Activated naive CD4-positive, alpha-beta T cell treated with anti-CD3 and anti-CD28 coated beads for 36 hours (primary cell): ENCODE measurements at regions not wholly inside any gene's neighbourhood (a gene's known extent, or its start where the extent isn't known, plus 50 kb on each side); places are given as distances from the start of the nearest gene placed in this dataset.

Source experiments
- CTCF ChIA-PET: fragments of 350-600 bp; sonication (Branson Sonifier 250); formaldehyde crosslinking; loops from one replicate; lab custom pipeline; 2021; ENCODE audit warnings: antibody characterized with exemption; lab: Charles Lee
- DNase-seq: peaks from one replicate; pipeline ENCODE4 v3.0.0-alpha.2; 2020
- H3K27ac Mint-ChIP-seq: one replicate; pipeline ENCODE4 v1.8.0; 2021; ENCODE audit warnings: mild to moderate bottlenecking, mixed read lengths
- H3K27me3 Mint-ChIP-seq: one replicate; pipeline ENCODE4 v1.8.0; 2021; ENCODE audit warnings: low read depth, mixed read lengths
- H3K36me3 Mint-ChIP-seq: one replicate; pipeline ENCODE4 v1.8.0; 2021; ENCODE audit warnings: low read depth, mixed read lengths
- H3K4me1 Mint-ChIP-seq: one replicate; pipeline ENCODE4 v1.8.0; 2021; ENCODE audit warnings: low read depth, mixed read lengths
- H3K4me3 Mint-ChIP-seq: one replicate; pipeline ENCODE4 v1.8.0; 2021; ENCODE audit warnings: mild to moderate bottlenecking, moderate library complexity, mixed read lengths
- H3K9me3 Mint-ChIP-seq: one replicate; pipeline ENCODE4 v1.8.0; 2021; ENCODE audit warnings: mixed read lengths
- intact Hi-C: fragments of 100-400 bp; cut with micrococcal nuclease; formaldehyde crosslinking; loops from one replicate; pipeline ENCODE4 v1.15.1; 2023

DNA sequence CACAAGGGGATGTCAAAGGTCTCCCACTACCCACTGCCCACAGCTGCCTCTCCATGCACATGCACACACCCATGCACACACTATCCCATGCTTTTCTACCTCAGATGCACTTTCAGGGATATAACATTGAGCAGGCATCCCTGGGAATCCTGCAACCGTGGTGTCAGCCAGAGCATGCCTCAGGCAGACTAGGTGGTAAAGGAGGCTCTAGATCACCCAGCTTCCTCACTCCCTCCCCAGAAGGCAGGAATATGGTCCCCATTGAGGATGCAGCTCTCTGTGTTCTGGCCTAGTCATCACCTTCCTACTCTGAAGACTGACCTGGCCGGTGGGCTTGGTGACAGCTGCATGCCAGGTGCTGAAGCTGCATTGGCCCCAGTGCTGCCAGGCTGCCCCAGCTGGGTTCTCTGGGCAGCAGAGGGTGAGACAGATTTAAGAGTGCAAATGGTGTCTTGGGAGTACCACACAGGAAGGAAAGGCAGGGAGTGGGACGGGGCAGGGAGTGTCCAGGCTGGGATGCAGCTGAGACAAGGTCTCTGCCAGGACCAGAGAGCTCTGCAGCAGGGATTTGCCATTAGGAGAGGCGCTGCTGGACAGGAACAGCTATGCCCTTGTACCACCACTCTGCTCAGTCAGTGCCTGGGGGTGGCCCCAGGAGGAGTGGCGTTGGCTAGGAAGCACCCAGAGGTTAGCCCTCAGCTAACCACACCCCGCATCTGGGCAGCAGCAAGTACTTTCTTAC lies 53.4 kb upstream of the GDF10 start:
- intact Hi-C loops = no loop called here
- no peak overlapping the region for H3K4me3 Mint-ChIP-seq
- CTCF ChIA-PET = interaction anchor here (0.9 to 1.1 kb wide), 2 partner anchors 8 to 36 kb away, joined by 3 read pairs; no protein-coding TSS in a partner anchor
- H3K36me3 Mint-ChIP-seq = no peaks in the 10 kb centered on the region
- H3K27me3 Mint-ChIP-seq = no peaks in the 10 kb centered on the region
- no peaks in the 10 kb centered on the region for H3K9me3 Mint-ChIP-seq
- no peak for DNase-seq
- no peak overlapping the region for H3K27ac Mint-ChIP-seq
- H3K4me1 Mint-ChIP-seq = peaks cover 18% of the 10 kb centered on the region

- intact Hi-C loops = no loop called here
- Mint-ChIP-seq H3K27me3 (no peaks in the 10 kb centered on the region), H3K4me3 (no peak overlapping the region), H3K36me3 (no peaks in the 10 kb centered on the region), H3K9me3 (no peaks in the 10 kb centered on the region), H3K4me1 (peaks cover 17% of the 10 kb centered on the region), H3K27ac (no peak overlapping the region)
- CTCF ChIA-PET = no interaction called here
- DNase-seq = no peak
Observed at GRCh38 chr10:47247148-47248059, 52.6 kb upstream of the GDF10 start.

- no peaks in the 10 kb centered on the region for H3K27me3 Mint-ChIP-seq
- H3K9me3 Mint-ChIP-seq = no peaks in the 10 kb centered on the region
- no peak overlapping the region for H3K27ac Mint-ChIP-seq
- H3K36me3 Mint-ChIP-seq = no peaks in the 10 kb centered on the region
- H3K4me1 Mint-ChIP-seq = peaks cover 14% of the 10 kb centered on the region
- no peak overlapping the region for H3K4me3 Mint-ChIP-seq
- no peak for DNase-seq
- CTCF ChIA-PET = no interaction called here
- intact Hi-C loops = no loop called here
Observed at GRCh38 chr10:47248386-47249090, 51.5 kb upstream of the GDF10 start.

- Mint-ChIP-seq H3K27ac (no peak overlapping the region), H3K9me3 (no peaks in the 10 kb centered on the region), H3K36me3 (no peaks in the 10 kb centered on the region), H3K27me3 (no peaks in the 10 kb centered on the region), H3K4me3 (no peak overlapping the region), H3K4me1 (peaks cover 21% of the 10 kb centered on the region)
- intact Hi-C loops = loop anchor here (10.0 kb wide), 1 partner anchor 1055 kb away; the partner anchor contains the start of gene MAPK8
- DNase-seq = no peak
- CTCF ChIA-PET = no interaction called here
Observed at GRCh38 chr10:47249881-47250280, 50.1 kb upstream of the GDF10 start.
